PC-9 (cell line): ENCODE measurements at regions not wholly inside any gene's neighbourhood (a gene's known extent, or its start where the extent isn't known, plus 50 kb on each side); places are given as distances from the start of the nearest gene placed in this dataset.

Source experiments
- BruUV-seq: library from RNA; stranded (reverse); fragments of 400-500 nt; replicated peaks from 2 replicates; lab custom pipeline; 2021; lab: Mats Ljungman, UMichigan
- CTCF ChIA-PET: fragments of 300-600 bp; sonication (Branson Sonifier 250); formaldehyde crosslinking; loops from one replicate; lab custom pipeline; 2022; ENCODE audit warnings: antibody characterized with exemption; lab: Charles Lee
- POLR2A ChIA-PET: fragments of 300-600 bp; sonication (Branson Sonifier 250); formaldehyde crosslinking; loops from one replicate; lab custom pipeline; 2022; ENCODE audit warnings: antibody characterized with exemption; ENCODE audit not compliant: unreplicated experiment; lab: Charles Lee
- DNase-seq, 2 experiments: peaks; one replicate each; pipeline versions ENCODE4 v3.0.0 to v3.0.0-alpha.2; 2015 to 2022; ENCODE audit warnings: mixed read lengths in 1 of 2
- H2AFZ ChIP-seq: fragments of 200-600 bp; sonication (generic); 2 replicates; pipeline ENCODE4 v1.8.1; 2017; ENCODE audit warnings: antibody characterized with exemption
- H3F3A ChIP-seq: fragments of 200-600 bp; sonication (generic); 2 replicates; pipeline ENCODE4 v1.8.1; 2017; ENCODE audit warnings: antibody characterized with exemption, mild to moderate bottlenecking, low read depth; ENCODE audit not compliant: insufficient read depth
- H3K27ac ChIP-seq: fragments of 200-600 bp; sonication (generic); 2 replicates; pipeline ENCODE4 v1.6.1; 2016; ENCODE audit warnings: mixed run types
- H3K27me3 ChIP-seq: fragments of 200-600 bp; sonication (generic); 2 replicates; pipeline ENCODE4 v1.6.1; 2016; ENCODE audit warnings: low read depth, mixed run types; ENCODE audit not compliant: insufficient read depth
- H3K36me3 ChIP-seq: fragments of 200-600 bp; sonication (generic); 2 replicates; pipeline ENCODE4 v1.6.1; 2016; ENCODE audit warnings: low read depth, mixed run types
- H3K4me1 ChIP-seq: fragments of 200-600 bp; sonication (generic); replicated peaks from 2 replicates; pipeline ENCODE4 v1.6.1; 2016; ENCODE audit warnings: mixed run types; ENCODE audit not compliant: insufficient read depth
- H3K4me2 ChIP-seq: fragments of 200-600 bp; sonication (generic); 2 replicates; pipeline ENCODE4 v1.6.1; 2017; ENCODE audit warnings: mixed run types
- H3K4me3 ChIP-seq: fragments of 200-600 bp; sonication (generic); 2 replicates; pipeline ENCODE4 v1.6.1; 2016; ENCODE audit warnings: mixed run types
- H3K79me2 ChIP-seq: fragments of 200-600 bp; sonication (generic); 2 replicates; pipeline ENCODE4 v1.6.1; 2017; ENCODE audit warnings: low read depth, mixed run types
- H3K9me2 ChIP-seq: fragments of 200-600 bp; sonication (generic); 2 replicates; pipeline ENCODE4 v1.8.1; 2017; ENCODE audit warnings: mild to moderate bottlenecking; ENCODE audit not compliant: insufficient read depth
- H3K9me3 ChIP-seq: fragments of 200-600 bp; sonication (generic); 2 replicates; pipeline ENCODE4 v1.8.1; 2016; ENCODE audit warnings: low read depth; ENCODE audit not compliant: insufficient read depth
- H4K20me1 ChIP-seq: fragments of 200-600 bp; sonication (generic); 2 replicates; pipeline ENCODE4 v1.8.1; 2017; ENCODE audit not compliant: insufficient read depth
- EZH2 ChIP-seq: fragments of 200-600 bp; sonication (generic); IDR thresholded peaks from 2 replicates; pipeline ENCODE4 v1.8.0; 2017; ENCODE audit warnings: antibody characterized with exemption, low read depth
- intact Hi-C: fragments of 100-400 bp; cut with micrococcal nuclease; formaldehyde crosslinking; loops from one replicate; pipeline ENCODE4 v1.10.0; 2022; ENCODE audit not compliant: unreplicated experiment
- TF ChIP-seq, protein P1 (sequence below): fragments of 200-600 bp; sonication (generic); conservative IDR thresholded peaks from 2 replicates; pipeline ENCODE4 v1.6.1; 2017; ENCODE audit warnings: mixed run types, antibody characterized with exemption, mild to moderate bottlenecking, moderate library complexity

DNA sequence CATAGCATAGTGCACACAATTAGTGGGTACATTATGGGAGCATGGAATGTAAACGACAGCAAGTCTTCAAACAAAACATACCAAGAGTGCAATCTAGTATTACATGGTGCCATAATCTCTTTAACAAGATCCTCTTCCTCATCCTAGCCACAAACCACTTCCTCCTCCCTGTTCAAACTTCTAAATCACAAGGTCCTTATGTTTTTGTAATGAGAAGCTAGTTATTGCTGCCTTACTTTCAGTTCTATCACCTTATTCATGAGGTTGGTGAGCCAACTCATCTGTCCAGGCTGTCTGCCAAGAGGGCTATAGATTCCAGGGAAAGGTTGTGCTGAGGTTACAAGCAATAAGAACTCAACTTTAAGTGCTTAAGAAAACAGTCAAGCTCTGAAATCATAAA is 195.4 kb upstream of the ARHGAP20 start:
- no peaks in the 10 kb centered on the region for H3K9me2 ChIP-seq
- intact Hi-C loops = loop anchor here (10.0 kb wide), 1 partner anchor 517 kb away; no protein-coding TSS in a partner anchor
- CTCF ChIA-PET = no interaction called here
- H3K27me3 ChIP-seq = no peaks in the 10 kb centered on the region
- no TSS peak for BruUV-seq
- peaks cover 11% of the 10 kb centered on the region; the same call in 1 of the 2 replicates for H3K4me1 ChIP-seq
- no peaks in the 10 kb centered on the region for H3K9me3 ChIP-seq
- peak overlapping the region; percentile 4; the same call in 1 of the 2 replicates for H3K4me2 ChIP-seq
- no peaks in the 10 kb centered on the region for H4K20me1 ChIP-seq
- H3F3A ChIP-seq = no peaks in the 10 kb centered on the region
- H3K36me3 ChIP-seq = no peaks in the 10 kb centered on the region
- no peak overlapping the region for H2AFZ ChIP-seq
- no peak for TF ChIP-seq EZH2
- TF ChIP-seq, protein P1, sequence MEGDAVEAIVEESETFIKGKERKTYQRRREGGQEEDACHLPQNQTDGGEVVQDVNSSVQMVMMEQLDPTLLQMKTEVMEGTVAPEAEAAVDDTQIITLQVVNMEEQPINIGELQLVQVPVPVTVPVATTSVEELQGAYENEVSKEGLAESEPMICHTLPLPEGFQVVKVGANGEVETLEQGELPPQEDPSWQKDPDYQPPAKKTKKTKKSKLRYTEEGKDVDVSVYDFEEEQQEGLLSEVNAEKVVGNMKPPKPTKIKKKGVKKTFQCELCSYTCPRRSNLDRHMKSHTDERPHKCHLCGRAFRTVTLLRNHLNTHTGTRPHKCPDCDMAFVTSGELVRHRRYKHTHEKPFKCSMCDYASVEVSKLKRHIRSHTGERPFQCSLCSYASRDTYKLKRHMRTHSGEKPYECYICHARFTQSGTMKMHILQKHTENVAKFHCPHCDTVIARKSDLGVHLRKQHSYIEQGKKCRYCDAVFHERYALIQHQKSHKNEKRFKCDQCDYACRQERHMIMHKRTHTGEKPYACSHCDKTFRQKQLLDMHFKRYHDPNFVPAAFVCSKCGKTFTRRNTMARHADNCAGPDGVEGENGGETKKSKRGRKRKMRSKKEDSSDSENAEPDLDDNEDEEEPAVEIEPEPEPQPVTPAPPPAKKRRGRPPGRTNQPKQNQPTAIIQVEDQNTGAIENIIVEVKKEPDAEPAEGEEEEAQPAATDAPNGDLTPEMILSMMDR = no peak
- peak; percentile 4 to 97 for DNase-seq
- no peaks in the 10 kb centered on the region for H3K79me2 ChIP-seq
- H3K4me3 ChIP-seq = no peak overlapping the region
- no peak overlapping the region for H3K27ac ChIP-seq
- POLR2A ChIA-PET = interaction anchor here (0.6 kb wide), 1 partner anchor 13 kb away, joined by 6 read pairs; no protein-coding TSS in a partner anchor

DNA sequence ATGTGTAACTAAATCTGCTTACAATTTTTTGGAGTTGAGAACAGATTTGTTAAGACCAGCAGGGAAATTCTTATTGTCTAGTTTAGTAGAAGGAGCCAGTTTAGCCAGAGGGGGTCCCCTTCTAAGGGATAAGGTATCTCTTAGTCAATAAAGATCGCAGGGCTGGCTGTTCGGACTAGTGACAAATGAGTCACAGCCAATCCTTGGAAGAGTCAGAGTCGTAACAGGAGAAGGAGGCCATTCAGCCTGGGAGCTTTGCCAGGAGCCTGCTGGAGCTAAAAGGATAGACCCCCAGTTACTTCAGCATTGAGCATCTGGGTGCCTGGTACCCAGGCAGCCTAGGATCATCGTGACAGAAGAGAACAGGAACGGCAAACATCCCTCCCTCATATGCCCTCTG is 191.6 kb upstream of the ARHGAP20 start:
- Histone ChIP-seq H3K4me1 (0 out of 2 replicates have a peak, but pooled peaks cover 7% of the 10 kb centered on the region), H3K9me3 (no peaks in the 10 kb centered on the region), H3K4me3 (no peak overlapping the region), H3K79me2 (no peaks in the 10 kb centered on the region), H3F3A (no peaks in the 10 kb centered on the region), H3K27ac (no peak overlapping the region), H4K20me1 (no peaks in the 10 kb centered on the region), H3K36me3 (no peaks in the 10 kb centered on the region), H3K4me2 (no peak overlapping the region), H3K27me3 (no peaks in the 10 kb centered on the region), H3K9me2 (no peaks in the 10 kb centered on the region), H2AFZ (no peak overlapping the region)
- intact Hi-C loops = loop anchor here (10.0 kb wide), 1 partner anchor 521 kb away; no protein-coding TSS in a partner anchor
- DNase-seq = no peak
- BruUV-seq = no TSS peak
- no peak for TF ChIP-seq EZH2
- TF ChIP-seq, protein P1 = no peak
- ChIA-PET CTCF (no interaction called here), POLR2A (no interaction called here)

DNA sequence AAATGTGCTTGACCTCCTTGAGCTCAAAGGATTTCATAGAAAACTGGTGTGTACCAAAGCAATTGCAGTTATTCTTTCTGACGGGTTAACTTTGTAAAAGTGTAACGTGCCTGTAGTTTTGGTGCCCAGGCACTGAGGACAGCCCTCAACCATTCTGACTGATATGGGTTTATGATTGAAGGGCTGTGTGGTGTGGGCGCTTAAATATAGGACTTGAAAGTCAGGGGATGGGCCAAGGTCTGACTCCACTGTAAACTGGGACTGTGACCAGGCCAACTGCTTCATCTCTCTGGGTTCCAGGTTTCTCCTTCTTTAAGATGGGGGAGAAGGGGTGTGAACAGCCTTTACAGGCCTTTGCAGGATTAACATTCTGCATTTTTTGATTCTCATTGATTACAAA is 191.1 kb upstream of the ARHGAP20 start:
- H3K36me3 ChIP-seq = no peaks in the 10 kb centered on the region
- no peak overlapping the region for H3K4me2 ChIP-seq
- ChIA-PET POLR2A (no interaction called here), CTCF (no interaction called here)
- no peaks in the 10 kb centered on the region for H3K9me3 ChIP-seq
- H3K4me1 ChIP-seq = 0 out of 2 replicates have a peak, but pooled peaks cover 5% of the 10 kb centered on the region
- no peak overlapping the region for H3K4me3 ChIP-seq
- H4K20me1 ChIP-seq = no peaks in the 10 kb centered on the region
- intact Hi-C loops = loop anchor here (10.0 kb wide), 1 partner anchor 521 kb away; no protein-coding TSS in a partner anchor
- H3K79me2 ChIP-seq = no peaks in the 10 kb centered on the region
- BruUV-seq = no TSS peak
- no peaks in the 10 kb centered on the region for H3F3A ChIP-seq
- H3K27ac ChIP-seq = no peak overlapping the region
- no peak for TF ChIP-seq EZH2
- TF ChIP-seq, protein P1 = no peak
- no peaks in the 10 kb centered on the region for H3K27me3 ChIP-seq
- H2AFZ ChIP-seq = no peak overlapping the region
- DNase-seq = no peak
- no peaks in the 10 kb centered on the region for H3K9me2 ChIP-seq
